ENCODE measurements at regions not wholly inside any gene's neighbourhood (a gene's known extent, or its start where the extent isn't known, plus 50 kb on each side); places are given as distances from the start of the nearest gene placed in this dataset.

DNA sequence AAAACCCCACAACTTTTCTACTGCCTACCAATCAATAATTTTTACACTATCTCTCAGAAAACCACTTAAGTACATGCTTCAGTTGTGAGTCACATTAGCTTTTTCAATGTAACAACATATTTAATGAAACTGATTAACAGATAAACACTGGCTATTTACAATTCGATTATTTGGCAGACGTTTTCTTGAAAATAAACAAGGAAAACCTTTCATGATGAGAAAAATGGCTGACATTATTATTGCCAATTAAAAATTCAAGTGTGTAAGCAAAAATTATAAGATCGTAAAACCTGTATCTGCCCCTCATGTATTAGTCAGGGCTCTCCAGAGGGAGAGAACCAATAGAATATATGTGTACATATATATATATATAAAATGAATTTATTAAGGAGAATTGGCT is 1555.5 kb upstream of the IGFBP7 start:
- in situ Hi-C loops (cut with MboI), result no loop called here
- no peak for ATAC-seq
- Histone ChIP-seq H3K79me2 (ENCODE audit: control insufficient read depth, insufficient read depth, low read length) (no peaks in the 10 kb centered on the region), H3K9ac (ENCODE audit: control insufficient read depth, insufficient read depth, low read length) (no peak overlapping the region), H3K9me3 (replicated peaks; ENCODE audit: control insufficient read depth, insufficient read depth, low read length) (no peaks in the 10 kb centered on the region), H3K27me3 (replicated peaks in 1 of 2; ENCODE audit: control insufficient read depth in 2 of 2, insufficient read depth in 2 of 2, low read length in 1 of 2) (no peaks in the 10 kb centered on the region), H3K4me3 (no peak overlapping the region), H3K4me2 (ENCODE audit: control insufficient read depth, insufficient read depth) (no peak overlapping the region), H3K4me1 (ENCODE audit: control insufficient read depth, insufficient read depth, low read length) (no peaks in the 10 kb centered on the region), H2AFZ (ENCODE audit: control insufficient read depth, low read depth, low read length) (no peak overlapping the region), H3K27ac (ENCODE audit: control insufficient read depth, insufficient read depth) (no peak overlapping the region), H3K36me3 (ENCODE audit: control insufficient read depth in 2 of 2, insufficient read depth in 2 of 2, low read length in 1 of 2) (no peaks in the 10 kb centered on the region), H4K20me1 (ENCODE audit: control insufficient read depth, insufficient read depth) (no peaks in the 10 kb centered on the region)
- ChIA-PET CTCF (no interaction called here), RAD21 (ENCODE audit: unreplicated experiment) (no interaction called here), POLR2A (no interaction called here), SMC1A (ENCODE audit: uncharacterized antibody, unreplicated experiment) (no interaction called here)
- no peak for FAIRE-seq
- intact Hi-C loops (cut with micrococcal nuclease; ENCODE audit: unreplicated experiment), result no loop called here
- no TSS peak for BruUV-seq (replicated peaks)
- DNase-seq (ENCODE audit: low read depth, low spot score), result no peak
- WGBS (ENCODE audit: insufficient coverage, insufficient replicate concordance, low lambda C conversion rate, missing lambda C conversion rate), result 27% methylated on average over 3 of the region's 3 CpGs
- no peak for TF ChIP-seq CREB1 (IDR thresholded peaks at IDR 0.05; ENCODE audit: low read depth)
- TF ChIP-seq ATF2 (IDR thresholded peaks at IDR 0.05; ENCODE audit: low read length), result no peak
- TF ChIP-seq EGR1 (IDR thresholded peaks at IDR 0.05; ENCODE audit: borderline replicate concordance in 1 of 2, low read depth in 2 of 2, low read length in 2 of 2), result no peak
- no peak for TF ChIP-seq EP300 (IDR thresholded peaks at IDR 0.05; ENCODE audit: borderline replicate concordance in 1 of 2, control insufficient read depth in 1 of 2, low read depth in 2 of 2, low read length in 2 of 2)
- no peak for TF ChIP-seq RFX5 (IDR thresholded peaks at IDR 0.05; ENCODE audit: low read depth, low read length)

- Histone ChIP-seq H3K79me2 (ENCODE audit: control insufficient read depth, insufficient read depth, low read length) (no peaks in the 10 kb centered on the region), H2AFZ (ENCODE audit: control insufficient read depth, low read depth, low read length) (no peak overlapping the region), H3K4me1 (ENCODE audit: control insufficient read depth, insufficient read depth, low read length) (no peaks in the 10 kb centered on the region), H3K4me2 (ENCODE audit: control insufficient read depth, insufficient read depth) (no peak overlapping the region), H3K9ac (ENCODE audit: control insufficient read depth, insufficient read depth, low read length) (no peak overlapping the region), H3K36me3 (ENCODE audit: control insufficient read depth in 2 of 2, insufficient read depth in 2 of 2, low read length in 1 of 2) (no peaks in the 10 kb centered on the region), H4K20me1 (ENCODE audit: control insufficient read depth, insufficient read depth) (no peaks in the 10 kb centered on the region), H3K27ac (ENCODE audit: control insufficient read depth, insufficient read depth) (no peak overlapping the region), H3K9me3 (replicated peaks; ENCODE audit: control insufficient read depth, insufficient read depth, low read length) (no peaks in the 10 kb centered on the region), H3K4me3 (no peak overlapping the region), H3K27me3 (replicated peaks in 1 of 2; ENCODE audit: control insufficient read depth in 2 of 2, insufficient read depth in 2 of 2, low read length in 1 of 2) (no peaks in the 10 kb centered on the region)
- DNase-seq (ENCODE audit: low read depth, low spot score) (no peak), ATAC-seq (no peak), FAIRE-seq (no peak)
- in situ Hi-C loops (cut with MboI) (no loop called here), intact Hi-C loops (cut with micrococcal nuclease; ENCODE audit: unreplicated experiment) (no loop called here)
- ChIA-PET POLR2A (no interaction called here), CTCF (interaction anchor here (1.2 kb wide), 1 partner anchor 8 kb away, joined by 3 read pairs; no protein-coding TSS in a partner anchor), RAD21 (ENCODE audit: unreplicated experiment) (no interaction called here), SMC1A (ENCODE audit: uncharacterized antibody, unreplicated experiment) (no interaction called here)
- WGBS (ENCODE audit: insufficient coverage, insufficient replicate concordance, low lambda C conversion rate, missing lambda C conversion rate), result 22% methylated on average over 2 of the region's 2 CpGs
- no TSS peak for BruUV-seq (replicated peaks)
- no peak for TF ChIP-seq HDGF (IDR thresholded peaks at IDR 0.05)
- TF ChIP-seq, protein P1, sequence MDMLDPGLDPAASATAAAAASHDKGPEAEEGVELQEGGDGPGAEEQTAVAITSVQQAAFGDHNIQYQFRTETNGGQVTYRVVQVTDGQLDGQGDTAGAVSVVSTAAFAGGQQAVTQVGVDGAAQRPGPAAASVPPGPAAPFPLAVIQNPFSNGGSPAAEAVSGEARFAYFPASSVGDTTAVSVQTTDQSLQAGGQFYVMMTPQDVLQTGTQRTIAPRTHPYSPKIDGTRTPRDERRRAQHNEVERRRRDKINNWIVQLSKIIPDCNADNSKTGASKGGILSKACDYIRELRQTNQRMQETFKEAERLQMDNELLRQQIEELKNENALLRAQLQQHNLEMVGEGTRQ (IDR thresholded peaks at IDR 0.05; ENCODE audit: borderline replicate concordance, low read depth, low read length), result no peak
- TF ChIP-seq NR2C1 (IDR thresholded peaks at IDR 0.05), result no peak
- no peak for TF ChIP-seq ATF3 (IDR thresholded peaks at IDR 0.05; ENCODE audit: borderline replicate concordance, extremely low read depth, low read depth, low read length)
- no peak for TF ChIP-seq STAT3 (IDR thresholded peaks at IDR 0.05; ENCODE audit: low read depth, low read length)
- TF ChIP-seq SMAD5 (IDR thresholded peaks at IDR 0.05; ENCODE audit: low read depth), result no peak
- no peak for TF ChIP-seq CHD1 (IDR thresholded peaks at IDR 0.05; ENCODE audit: low read depth, low read length)
- no peak for TF ChIP-seq ZNF274 (IDR thresholded peaks at IDR 0.05; ENCODE audit: insufficient read depth, insufficient read length)
- no peak for TF ChIP-seq NFYB (IDR thresholded peaks at IDR 0.05; ENCODE audit: insufficient read depth, low read depth, low read length)
- TF ChIP-seq, protein P2, sequence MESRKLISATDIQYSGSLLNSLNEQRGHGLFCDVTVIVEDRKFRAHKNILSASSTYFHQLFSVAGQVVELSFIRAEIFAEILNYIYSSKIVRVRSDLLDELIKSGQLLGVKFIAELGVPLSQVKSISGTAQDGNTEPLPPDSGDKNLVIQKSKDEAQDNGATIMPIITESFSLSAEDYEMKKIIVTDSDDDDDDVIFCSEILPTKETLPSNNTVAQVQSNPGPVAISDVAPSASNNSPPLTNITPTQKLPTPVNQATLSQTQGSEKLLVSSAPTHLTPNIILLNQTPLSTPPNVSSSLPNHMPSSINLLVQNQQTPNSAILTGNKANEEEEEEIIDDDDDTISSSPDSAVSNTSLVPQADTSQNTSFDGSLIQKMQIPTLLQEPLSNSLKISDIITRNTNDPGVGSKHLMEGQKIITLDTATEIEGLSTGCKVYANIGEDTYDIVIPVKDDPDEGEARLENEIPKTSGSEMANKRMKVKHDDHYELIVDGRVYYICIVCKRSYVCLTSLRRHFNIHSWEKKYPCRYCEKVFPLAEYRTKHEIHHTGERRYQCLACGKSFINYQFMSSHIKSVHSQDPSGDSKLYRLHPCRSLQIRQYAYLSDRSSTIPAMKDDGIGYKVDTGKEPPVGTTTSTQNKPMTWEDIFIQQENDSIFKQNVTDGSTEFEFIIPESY (IDR thresholded peaks at IDR 0.05), result no peak
Observed at GRCh38 chr4:58658701-58659100, 1548.5 kb upstream of the IGFBP7 start.

Measured in GM12878 (cell line).